GM12878 (cell line): ENCODE measurements at regions not wholly inside any gene's neighbourhood (a gene's known extent, or its start where the extent isn't known, plus 50 kb on each side); places are given as distances from the start of the nearest gene placed in this dataset.

Source experiments
- EP300 ChIP-seq, 2 experiments: fragments of 150-350 bp in 1 of 2; IDR thresholded peaks; 2 replicates each; pipeline ENCODE4 v1.6.1; 2011 to 2012; ENCODE audit warnings: low read depth in 2 of 2, low read length in 2 of 2, borderline replicate concordance in 1 of 2, improper control_type of control experiment in 1 of 2, inconsistent platforms in 1 of 2; ENCODE audit not compliant: control insufficient read depth in 1 of 2
- IRF4 ChIP-seq: IDR thresholded peaks from 2 replicates; pipeline ENCODE4 v1.6.1; 2011; ENCODE audit warnings: low read depth, low read length
- MXI1 ChIP-seq: fragments of 150-350 bp; IDR thresholded peaks from 2 replicates; pipeline ENCODE4 v1.6.1; 2011; ENCODE audit warnings: low read depth, mild to moderate bottlenecking, inconsistent platforms, low read length, improper control_type of control experiment
- MYC ChIP-seq: IDR thresholded peaks from 2 replicates; pipeline ENCODE4 v1.6.1; 2011; ENCODE audit warnings: mild to moderate bottlenecking, low read length, moderate library complexity, inconsistent platforms; ENCODE audit not compliant: insufficient read depth, insufficient replicate concordance, insufficient read length, severe bottlenecking
- POLR2A ChIP-seq: IDR thresholded peaks from 2 replicates; pipeline ENCODE4 v1.6.1; 2011; ENCODE audit warnings: low read depth, mild to moderate bottlenecking, low read length
- POLR2AphosphoS5 ChIP-seq: IDR thresholded peaks from 2 replicates; pipeline ENCODE4 v1.6.1; 2011; ENCODE audit warnings: mild to moderate bottlenecking, low read length, inconsistent platforms
- RAD21 ChIP-seq: IDR thresholded peaks from 2 replicates; pipeline ENCODE4 v1.6.1; 2011; ENCODE audit warnings: mild to moderate bottlenecking, low read depth, low read length, moderate library complexity; ENCODE audit not compliant: insufficient read depth
- RELA ChIP-seq: fragments of 450-650 bp; IDR thresholded peaks from 2 replicates; pipeline ENCODE4 v1.8.0; 2014; ENCODE audit warnings: borderline replicate concordance; ENCODE audit not compliant: partially characterized antibody
- SP1 ChIP-seq: IDR thresholded peaks from one replicate; pipeline ENCODE4 v1.6.1; 2011; ENCODE audit warnings: low read depth, low read length
- SPI1 ChIP-seq: IDR thresholded peaks from 2 replicates; pipeline ENCODE4 v1.6.1; 2011; ENCODE audit warnings: low read depth, mild to moderate bottlenecking, low read length, moderate library complexity, borderline replicate concordance; ENCODE audit not compliant: insufficient read depth
- TCF12 ChIP-seq: IDR thresholded peaks from 2 replicates; pipeline ENCODE4 v1.6.1; 2011; ENCODE audit warnings: low read depth, mild to moderate bottlenecking, low read length
- TF ChIP-seq, protein P1 (sequence below), 3 experiments: IDR thresholded peaks in 2 of 3; conservative IDR thresholded peaks in 1 of 3; 2 replicates each; pipeline ENCODE4 v1.5.1; 2011; ENCODE audit warnings: low read depth in 3 of 3, low read length in 3 of 3, mild to moderate bottlenecking in 3 of 3, control low read depth in 2 of 3, moderate library complexity in 2 of 3, inconsistent platforms in 1 of 3, mixed read lengths in 1 of 3; ENCODE audit not compliant: control insufficient read depth in 2 of 3, insufficient read depth in 1 of 3; ENCODE audit errors: extremely low read depth in 1 of 3

DNA sequence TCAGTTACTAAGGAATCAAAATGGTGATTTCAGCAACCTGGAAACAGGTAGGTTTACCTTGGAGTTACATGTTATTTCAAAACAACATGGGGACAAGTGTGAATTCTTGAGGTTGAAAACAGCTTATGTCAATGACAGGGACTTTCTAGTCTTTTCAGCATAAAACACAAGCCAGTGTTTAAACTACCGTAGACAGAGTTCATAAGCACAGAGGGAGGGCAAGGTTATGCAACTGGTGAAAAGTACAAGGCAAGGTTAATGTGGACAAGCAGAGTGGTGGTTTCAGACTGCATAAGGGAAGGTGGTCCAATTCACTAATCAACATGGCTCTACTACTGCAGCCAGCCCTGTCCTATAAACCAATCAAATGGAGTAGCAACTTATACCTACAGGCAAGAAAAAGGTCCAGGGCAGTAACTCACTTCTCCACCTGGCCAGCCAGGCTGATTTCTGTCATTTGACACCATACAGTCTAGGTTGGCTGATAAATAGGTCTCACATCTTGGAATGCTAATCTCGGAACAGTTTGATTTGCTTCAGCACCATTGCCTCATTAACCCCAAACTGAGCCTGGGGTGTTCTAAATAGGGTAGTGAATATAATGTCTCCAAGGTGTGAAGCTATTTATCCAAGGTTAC is 250.3 kb upstream of the PROX1 start:
- TF ChIP-seq POLR2A (no peak), MXI1 (no peak), SPI1 (no peak), EP300 (IDR thresholded peaks at IDR 0.05; ENCODE audit: borderline replicate concordance in 1 of 2, control insufficient read depth in 1 of 2, low read depth in 2 of 2, low read length in 2 of 2) (no peak), RELA (no peak), RAD21 (no peak), MYC (no peak), SP1 (no peak), TCF12 (no peak), POLR2AphosphoS5 (no peak), IRF4 (no peak)
- TF ChIP-seq, protein P1, sequence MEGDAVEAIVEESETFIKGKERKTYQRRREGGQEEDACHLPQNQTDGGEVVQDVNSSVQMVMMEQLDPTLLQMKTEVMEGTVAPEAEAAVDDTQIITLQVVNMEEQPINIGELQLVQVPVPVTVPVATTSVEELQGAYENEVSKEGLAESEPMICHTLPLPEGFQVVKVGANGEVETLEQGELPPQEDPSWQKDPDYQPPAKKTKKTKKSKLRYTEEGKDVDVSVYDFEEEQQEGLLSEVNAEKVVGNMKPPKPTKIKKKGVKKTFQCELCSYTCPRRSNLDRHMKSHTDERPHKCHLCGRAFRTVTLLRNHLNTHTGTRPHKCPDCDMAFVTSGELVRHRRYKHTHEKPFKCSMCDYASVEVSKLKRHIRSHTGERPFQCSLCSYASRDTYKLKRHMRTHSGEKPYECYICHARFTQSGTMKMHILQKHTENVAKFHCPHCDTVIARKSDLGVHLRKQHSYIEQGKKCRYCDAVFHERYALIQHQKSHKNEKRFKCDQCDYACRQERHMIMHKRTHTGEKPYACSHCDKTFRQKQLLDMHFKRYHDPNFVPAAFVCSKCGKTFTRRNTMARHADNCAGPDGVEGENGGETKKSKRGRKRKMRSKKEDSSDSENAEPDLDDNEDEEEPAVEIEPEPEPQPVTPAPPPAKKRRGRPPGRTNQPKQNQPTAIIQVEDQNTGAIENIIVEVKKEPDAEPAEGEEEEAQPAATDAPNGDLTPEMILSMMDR (IDR thresholded peaks at IDR 0.05 in 2 of 3, conservative IDR thresholded peaks at IDR 0.05 in 1 of 3; ENCODE audit: control insufficient read depth in 2 of 3, extremely low read depth in 1 of 3, insufficient read depth in 1 of 3, low read depth in 3 of 3, low read length in 3 of 3) = no peak
